Right atrium auricular region (tissue), 2 donors: ENCODE measurements at regions not wholly inside any gene's neighbourhood (a gene's known extent, or its start where the extent isn't known, plus 50 kb on each side); places are given as distances from the start of the nearest gene placed in this dataset.

Experiments
- DNase-seq: peaks from one replicate; pipeline ENCODE4 v3.0.0-alpha.2; 2019; ENCODE audit warnings: low spot score
- H3K27ac ChIP-seq, 2 donors: fragments of 200-600 bp; sonication (generic); 1 replicate in 1 of 2; 2 replicates in 1 of 2; pipeline ENCODE4 v1.5.1; 2016 to 2019
- H3K27me3 ChIP-seq, 2 donors: fragments of 200-600 bp; sonication (generic); one replicate each; pipeline versions ENCODE4 v1.5.1 to v1.6.0; 2017 to 2019
- H3K36me3 ChIP-seq: fragments of 200-600 bp; sonication (generic); one replicate; pipeline ENCODE4 v1.5.1; 2016
- H3K4me1 ChIP-seq, 2 donors: fragments of 200-600 bp; sonication (generic); one replicate each; pipeline versions ENCODE4 v1.5.1 to v1.6.0; 2017 to 2019
- H3K4me3 ChIP-seq, 2 donors: fragments of 200-600 bp; sonication (generic); 1 replicate in 1 of 2; 2 replicates in 1 of 2; pipeline ENCODE4 v1.5.1; 2017 to 2019; ENCODE audit warnings: mild to moderate bottlenecking in 1 of 2, moderate library complexity in 1 of 2
- H3K9me3 ChIP-seq, 2 donors: fragments of 200-600 bp; sonication (generic); one replicate each; pipeline ENCODE4 v1.5.1; 2019
- CTCF ChIP-seq, 2 donors: fragments of 200-600 bp; sonication (generic); IDR thresholded peaks; one replicate each; pipeline ENCODE4 v1.5.1; 2019; ENCODE audit warnings: antibody characterized with exemption in 2 of 2

DNA sequence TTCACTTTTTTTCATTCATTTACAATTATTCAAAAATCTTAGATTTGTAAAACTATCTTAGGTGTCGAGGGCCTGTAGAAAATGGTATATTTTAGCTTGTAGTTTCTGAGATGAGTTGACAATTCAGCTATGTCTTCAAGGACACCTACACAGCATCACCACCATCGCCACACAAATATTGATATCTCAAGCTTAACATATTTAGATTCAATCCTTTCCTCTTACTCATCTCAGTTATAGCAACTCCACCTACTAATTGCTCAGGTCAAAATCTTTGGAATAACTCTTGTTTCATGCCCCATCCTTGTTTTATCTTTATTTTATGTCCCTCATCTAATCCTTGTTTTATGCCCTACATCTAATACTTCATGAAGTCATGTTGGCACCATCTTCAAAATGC is 276.8 kb downstream of the CDH11 start:
- Histone ChIP-seq H3K4me3 (no peak overlapping the region), H3K4me1 (no peaks in the 10 kb centered on the region), H3K36me3 (no peaks in the 10 kb centered on the region), H3K9me3 (no peaks in the 10 kb centered on the region), H3K27me3 (no peaks in the 10 kb centered on the region), H3K27ac (no peak overlapping the region)
- DNase-seq, result no peak
- TF ChIP-seq CTCF (IDR thresholded peaks at IDR 0.05), result no peak

GRCh38 chr16:64841482-64841881 is 280.4 kb downstream of the CDH11 start:
- TF ChIP-seq CTCF (IDR thresholded peaks at IDR 0.05), result no peak
- H3K27ac ChIP-seq, result no peak overlapping the region
- no peak overlapping the region for H3K4me3 ChIP-seq
- no peaks in the 10 kb centered on the region for H3K27me3 ChIP-seq
- H3K9me3 ChIP-seq, result no peaks in the 10 kb centered on the region
- H3K4me1 ChIP-seq, result no peaks in the 10 kb centered on the region
- no peak for DNase-seq
- no peaks in the 10 kb centered on the region for H3K36me3 ChIP-seq

DNA sequence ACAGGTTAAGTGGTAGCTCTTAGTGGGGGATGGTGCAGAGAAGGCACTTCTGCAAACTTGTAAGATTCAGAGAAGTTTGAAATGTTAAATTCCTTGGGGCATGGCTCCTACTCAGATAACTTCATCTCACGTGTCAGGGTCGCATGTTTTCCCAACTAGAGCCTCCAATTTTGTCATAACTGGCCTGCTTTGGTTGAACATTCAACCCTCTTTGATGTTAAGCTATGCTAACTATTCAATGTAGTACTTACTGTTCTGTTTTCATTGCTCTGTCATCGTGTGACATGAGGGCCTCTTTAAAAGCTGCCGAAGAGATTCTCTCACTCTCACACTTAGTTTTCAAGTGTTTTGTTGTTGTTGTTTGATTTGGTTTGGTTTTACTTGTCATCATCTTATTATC is 280.8 kb downstream of the CDH11 start:
- Histone ChIP-seq H3K27me3 (no peaks in the 10 kb centered on the region), H3K4me3 (no peak overlapping the region), H3K36me3 (no peaks in the 10 kb centered on the region), H3K9me3 (no peaks in the 10 kb centered on the region), H3K4me1 (no peaks in the 10 kb centered on the region), H3K27ac (no peak overlapping the region)
- no peak for DNase-seq
- TF ChIP-seq CTCF (IDR thresholded peaks at IDR 0.05), result no peak

DNA sequence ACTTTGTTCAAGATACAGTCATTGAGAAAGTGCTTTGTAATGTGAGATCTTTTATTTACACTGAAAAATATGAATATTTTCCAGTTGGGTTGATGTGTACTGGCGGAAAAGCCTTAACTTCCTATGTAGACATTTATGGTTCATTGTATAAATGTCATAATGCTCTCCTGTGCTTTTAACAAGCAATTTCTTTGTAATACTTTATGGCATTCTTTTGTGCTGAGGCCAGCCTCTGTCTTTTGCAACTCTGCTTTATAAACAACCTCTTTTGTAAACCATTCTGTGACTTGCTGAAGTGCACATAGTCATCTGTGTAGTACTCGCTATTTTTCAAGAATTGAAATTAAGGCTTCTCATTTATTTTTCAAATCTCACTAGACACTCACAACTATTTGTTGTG is 291.2 kb downstream of the CDH11 start:
- no peak for TF ChIP-seq CTCF (IDR thresholded peaks at IDR 0.05)
- no peak for DNase-seq
- Histone ChIP-seq H3K27me3 (no peaks in the 10 kb centered on the region), H3K4me1 (no peaks in the 10 kb centered on the region), H3K27ac (no peak overlapping the region), H3K36me3 (no peaks in the 10 kb centered on the region), H3K4me3 (no peak overlapping the region), H3K9me3 (peaks cover 0 to 4% of the 10 kb centered on the region in 2 donors)

- no peaks in the 10 kb centered on the region for H3K4me1 ChIP-seq
- H3K4me3 ChIP-seq, result no peak overlapping the region
- no peaks in the 10 kb centered on the region for H3K27me3 ChIP-seq
- H3K36me3 ChIP-seq, result no peaks in the 10 kb centered on the region
- no peak for DNase-seq
- peaks cover 0 to 6% of the 10 kb centered on the region in 2 donors for H3K9me3 ChIP-seq
- no peak overlapping the region for H3K27ac ChIP-seq
- TF ChIP-seq CTCF (IDR thresholded peaks at IDR 0.05), result no peak
These were observed 292.2 kb downstream of the CDH11 start for GRCh38 chr16:64829678-64830077.

DNA sequence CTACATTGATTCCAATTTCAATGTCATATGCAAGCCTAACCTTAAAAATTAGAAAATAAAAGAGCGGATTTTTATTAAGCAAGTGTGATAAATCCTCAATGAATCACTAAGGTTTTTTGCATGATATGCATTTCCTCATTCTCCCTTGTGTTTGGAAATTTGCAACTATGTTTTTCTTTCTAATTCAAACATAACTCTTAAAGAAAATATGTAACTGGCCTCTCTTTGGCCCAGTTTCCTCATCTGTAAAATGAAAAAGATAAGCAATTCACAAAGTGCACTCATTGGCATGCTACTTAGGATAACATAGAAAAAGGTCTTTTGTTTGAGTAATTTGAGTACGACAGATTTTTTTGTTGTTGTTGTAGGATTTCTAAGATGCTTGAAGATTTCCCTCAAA is 295.5 kb downstream of the CDH11 start:
- Histone ChIP-seq H3K4me3 (no peak overlapping the region), H3K36me3 (no peaks in the 10 kb centered on the region), H3K9me3 (peaks cover 0 to 6% of the 10 kb centered on the region in 2 donors), H3K4me1 (no peaks in the 10 kb centered on the region), H3K27me3 (no peaks in the 10 kb centered on the region), H3K27ac (no peak overlapping the region)
- no peak for TF ChIP-seq CTCF (IDR thresholded peaks at IDR 0.05)
- no peak for DNase-seq
